Right lobe of liver (tissue), 4 donors: ENCODE measurements at regions not wholly inside any gene's neighbourhood (a gene's known extent, or its start where the extent isn't known, plus 50 kb on each side); places are given as distances from the start of the nearest gene placed in this dataset.

Experiments
- CTCF ChIP-seq, 4 donors: fragments of 200-600 bp in 3 of 4; fragments of 450-650 bp in 1 of 4; IDR thresholded peaks; one replicate each; pipeline versions ENCODE4 v1.5.1 to v1.8.0; 2016 to 2022; ENCODE audit warnings: antibody characterized with exemption in 4 of 4, mild to moderate bottlenecking in 2 of 4
- POLR2A ChIP-seq: fragments of 450-650 bp; IDR thresholded peaks from one replicate; pipeline ENCODE4 v1.6.1; 2017; ENCODE audit warnings: antibody characterized with exemption, mild to moderate bottlenecking
- donor health status: DM: no; HTN: no; CAD: no.
- donor health status: DM: no; HTN: no; CAD: no.
- donor health status: DM: no; HTN: yes; CAD: no.

- no peak for TF ChIP-seq CTCF (IDR thresholded peaks at IDR 0.05)
- TF ChIP-seq POLR2A = no peak
Observed at GRCh38 chrX:98371994-98372393, 1488.3 kb downstream of the RPA4 start.
